IMR-90 (cell line): ENCODE measurements at regions not wholly inside any gene's neighbourhood (a gene's known extent, or its start where the extent isn't known, plus 50 kb on each side); places are given as distances from the start of the nearest gene placed in this dataset.

Experiments
- POLR2A ChIP-seq: IDR thresholded peaks from 2 replicates; pipeline ENCODE4 v1.6.1; 2012; ENCODE audit warnings: mild to moderate bottlenecking, low read depth, low read length
- SMC3 ChIP-seq: fragments of 150-350 bp; IDR thresholded peaks from 2 replicates; pipeline ENCODE4 v1.6.1; 2016; ENCODE audit warnings: low read depth, mild to moderate bottlenecking, antibody characterized with exemption, low read length, moderate library complexity
- TF ChIP-seq, protein P1 (sequence below): conservative IDR thresholded peaks from 2 replicates; pipeline ENCODE4 v1.5.1; 2012; ENCODE audit warnings: mild to moderate bottlenecking, low read depth, low read length, improper control_type of control experiment

DNA sequence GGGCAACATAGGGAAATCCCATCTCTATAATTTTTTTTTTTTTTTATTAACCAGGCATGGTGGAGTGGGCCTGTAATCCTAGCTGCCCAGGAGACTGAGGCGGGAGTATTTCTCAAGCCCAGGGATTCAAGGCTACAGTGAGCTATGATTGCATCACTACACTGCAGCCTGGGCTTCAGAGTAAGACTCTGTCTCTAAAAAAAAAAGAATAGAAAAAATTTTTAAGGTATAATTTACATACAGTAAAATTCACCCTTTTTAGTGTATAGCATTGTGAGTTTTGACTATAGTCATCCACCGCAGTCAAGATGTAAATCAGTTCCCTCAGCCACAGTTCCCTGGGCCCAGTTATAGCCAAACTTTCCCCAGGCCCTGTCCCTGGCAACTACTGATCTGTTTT, 57.1 kb upstream of the MSH6 start:
- TF ChIP-seq, protein P1, sequence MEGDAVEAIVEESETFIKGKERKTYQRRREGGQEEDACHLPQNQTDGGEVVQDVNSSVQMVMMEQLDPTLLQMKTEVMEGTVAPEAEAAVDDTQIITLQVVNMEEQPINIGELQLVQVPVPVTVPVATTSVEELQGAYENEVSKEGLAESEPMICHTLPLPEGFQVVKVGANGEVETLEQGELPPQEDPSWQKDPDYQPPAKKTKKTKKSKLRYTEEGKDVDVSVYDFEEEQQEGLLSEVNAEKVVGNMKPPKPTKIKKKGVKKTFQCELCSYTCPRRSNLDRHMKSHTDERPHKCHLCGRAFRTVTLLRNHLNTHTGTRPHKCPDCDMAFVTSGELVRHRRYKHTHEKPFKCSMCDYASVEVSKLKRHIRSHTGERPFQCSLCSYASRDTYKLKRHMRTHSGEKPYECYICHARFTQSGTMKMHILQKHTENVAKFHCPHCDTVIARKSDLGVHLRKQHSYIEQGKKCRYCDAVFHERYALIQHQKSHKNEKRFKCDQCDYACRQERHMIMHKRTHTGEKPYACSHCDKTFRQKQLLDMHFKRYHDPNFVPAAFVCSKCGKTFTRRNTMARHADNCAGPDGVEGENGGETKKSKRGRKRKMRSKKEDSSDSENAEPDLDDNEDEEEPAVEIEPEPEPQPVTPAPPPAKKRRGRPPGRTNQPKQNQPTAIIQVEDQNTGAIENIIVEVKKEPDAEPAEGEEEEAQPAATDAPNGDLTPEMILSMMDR, result no peak
- TF ChIP-seq POLR2A (no peak), SMC3 (no peak)
